ENCODE measurements at regions not wholly inside any gene's neighbourhood (a gene's known extent, or its start where the extent isn't known, plus 50 kb on each side); places are given as distances from the start of the nearest gene placed in this dataset.

GRCh38 chr2:208792766-208793165 lies 386.2 kb downstream of the PTH2R start (continued):
- no peak for TF ChIP-seq REST (IDR thresholded peaks at IDR 0.05; ENCODE audit: low read depth, low read length)
- no peak for TF ChIP-seq CTCF (IDR thresholded peaks at IDR 0.05)

- ChIA-PET POLR2A (no interaction called here), CTCF (no interaction called here)
- no peak overlapping the region for H2AFZ ChIP-seq (ENCODE audit: low read depth)
- H3K9me3 ChIP-seq = no peaks in the 10 kb centered on the region
- H3K27me3 ChIP-seq (ENCODE audit: insufficient read depth) = no peaks in the 10 kb centered on the region
- no peak overlapping the region for H3K4me3 ChIP-seq (ENCODE audit: low read depth in 2 of 2, low read length in 1 of 2)
- H3K4me2 ChIP-seq = no peak overlapping the region
- H3K4me1 ChIP-seq (ENCODE audit: control insufficient read depth in 1 of 2, insufficient read depth in 2 of 2, low read depth in 1 of 2, low read length in 1 of 2) = no peaks in the 10 kb centered on the region
- no peaks in the 10 kb centered on the region for H3K36me3 ChIP-seq (replicated peaks in 1 of 2; ENCODE audit: control insufficient read depth in 1 of 2, insufficient read depth in 2 of 2, low read length in 1 of 2)
- 18% methylated on average over 3 of the region's 3 CpGs for WGBS (ENCODE audit: low lambda C conversion rate)
- no peak for TF ChIP-seq POLR2AphosphoS5 (IDR thresholded peaks at IDR 0.05; ENCODE audit: low read depth, low read length)
- TF ChIP-seq RCOR1 (IDR thresholded peaks at IDR 0.05; ENCODE audit: low read length) = no peak
- no peak for TF ChIP-seq YY1 (IDR thresholded peaks at IDR 0.05; ENCODE audit: low read depth)
- TF ChIP-seq SMC3 (IDR thresholded peaks at IDR 0.05; ENCODE audit: low read depth, low read length) = no peak
- TF ChIP-seq ELF1 (IDR thresholded peaks at IDR 0.05) = no peak
- no peak for TF ChIP-seq EP300 (IDR thresholded peaks at IDR 0.05; ENCODE audit: borderline replicate concordance in 1 of 2, low read depth in 1 of 2, low read length in 1 of 2)
- TF ChIP-seq RAD21 (IDR thresholded peaks at IDR 0.05; ENCODE audit: low read length) = no peak
- no peaks in the 10 kb centered on the region for H3K79me2 ChIP-seq (ENCODE audit: insufficient read depth)
- peaks cover 2% of the 10 kb centered on the region; the same call in 1 of the 2 replicates for H3K9me2 ChIP-seq
- H3K9ac ChIP-seq = no peak overlapping the region
- no peaks in the 10 kb centered on the region for H4K20me1 ChIP-seq (ENCODE audit: insufficient read depth)
- H3F3A ChIP-seq (replicated peaks; ENCODE audit: insufficient read depth) = no peaks in the 10 kb centered on the region
- H3K27ac ChIP-seq (ENCODE audit: low read depth in 2 of 2, low read length in 1 of 2) = no peak overlapping the region
- no peak for DNase-seq
These were observed 386.8 kb downstream of the PTH2R start for GRCh38 chr2:208793434-208793833.

- no peaks in the 10 kb centered on the region for H4K20me1 ChIP-seq (ENCODE audit: insufficient read depth)
- H3K4me1 ChIP-seq (ENCODE audit: control insufficient read depth in 1 of 2, insufficient read depth in 2 of 2, low read depth in 1 of 2, low read length in 1 of 2) = no peaks in the 10 kb centered on the region
- H3K9me2 ChIP-seq = peaks cover 2% of the 10 kb centered on the region; the same call in 1 of the 2 replicates
- CTCF ChIA-PET = no interaction called here
- no peaks in the 10 kb centered on the region for H3K9me3 ChIP-seq
- no peak for DNase-seq
- H3K36me3 ChIP-seq (replicated peaks in 1 of 2; ENCODE audit: control insufficient read depth in 1 of 2, insufficient read depth in 2 of 2, low read length in 1 of 2) = no peaks in the 10 kb centered on the region
- no peak overlapping the region for H2AFZ ChIP-seq (ENCODE audit: low read depth)
- H3K4me2 ChIP-seq = no peak overlapping the region
- H3F3A ChIP-seq (replicated peaks; ENCODE audit: insufficient read depth) = no peaks in the 10 kb centered on the region
- H3K4me3 ChIP-seq (ENCODE audit: low read depth in 2 of 2, low read length in 1 of 2) = no peak overlapping the region
- no peaks in the 10 kb centered on the region for H3K79me2 ChIP-seq (ENCODE audit: insufficient read depth)
- H3K27me3 ChIP-seq (ENCODE audit: insufficient read depth) = no peaks in the 10 kb centered on the region
- H3K27ac ChIP-seq (ENCODE audit: low read depth in 2 of 2, low read length in 1 of 2) = no peak overlapping the region
- POLR2A ChIA-PET = no interaction called here
- 12% methylated on average over 4 of the region's 4 CpGs for WGBS (ENCODE audit: low lambda C conversion rate)
- no peak overlapping the region for H3K9ac ChIP-seq
- no peak for TF ChIP-seq MXI1 (IDR thresholded peaks at IDR 0.05; ENCODE audit: low read depth, low read length)
- TF ChIP-seq CTCF (IDR thresholded peaks at IDR 0.05) = no peak
- TF ChIP-seq SIN3A (IDR thresholded peaks at IDR 0.05; ENCODE audit: borderline replicate concordance, low read depth, low read length) = no peak
- TF ChIP-seq GATA2 (CRISPR knock-in tag; IDR thresholded peaks at IDR 0.05) = no peak
- no peak for TF ChIP-seq USF2 (IDR thresholded peaks at IDR 0.05; ENCODE audit: borderline replicate concordance, low read depth, low read length)
- TF ChIP-seq RXRA (IDR thresholded peaks at IDR 0.05; ENCODE audit: borderline replicate concordance, low read depth) = no peak
These were observed 387.8 kb downstream of the PTH2R start for GRCh38 chr2:208794288-208794975.

Measured in SK-N-SH (cell line).